HG03558 (cell line): ENCODE measurements at regions not wholly inside any gene's neighbourhood (a gene's known extent, or its start where the extent isn't known, plus 50 kb on each side); places are given as distances from the start of the nearest gene placed in this dataset.
"Not testable (repeated sequence)": the region's sequence is repeated elsewhere in the genome, so short reads cannot be mapped to it uniquely, and the experiment has no call there.

ENCODE experiments used
- ATAC-seq: cut with Tn5 transposase; IDR thresholded peaks from one replicate; pipeline ENCODE4 v1.9.1; 2021; ENCODE audit warnings: moderate number of reproducible peaks; ENCODE audit not compliant: unreplicated experiment; ENCODE audit errors: extremely low read depth

DNA sequence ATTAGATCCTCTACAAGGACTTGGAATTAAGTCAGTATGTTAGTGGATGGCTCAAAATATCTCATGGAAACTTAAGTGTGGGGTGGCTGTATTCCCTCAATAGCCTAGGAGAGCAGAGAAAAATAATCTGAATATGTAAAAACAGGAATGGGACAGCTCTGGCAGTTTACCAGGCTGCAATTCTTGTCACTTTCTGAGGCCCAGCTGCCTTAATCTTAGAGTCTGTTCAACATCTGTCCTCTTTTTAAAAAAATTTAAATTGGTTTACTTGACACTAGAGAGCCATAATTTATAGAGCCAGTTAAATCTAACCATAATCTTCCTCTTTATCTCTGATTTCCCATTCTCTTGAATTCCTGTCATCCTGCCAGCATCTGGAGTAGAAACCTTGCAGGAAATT lies 109.2 kb upstream of the CXCL13 start:
- no peak for ATAC-seq

DNA sequence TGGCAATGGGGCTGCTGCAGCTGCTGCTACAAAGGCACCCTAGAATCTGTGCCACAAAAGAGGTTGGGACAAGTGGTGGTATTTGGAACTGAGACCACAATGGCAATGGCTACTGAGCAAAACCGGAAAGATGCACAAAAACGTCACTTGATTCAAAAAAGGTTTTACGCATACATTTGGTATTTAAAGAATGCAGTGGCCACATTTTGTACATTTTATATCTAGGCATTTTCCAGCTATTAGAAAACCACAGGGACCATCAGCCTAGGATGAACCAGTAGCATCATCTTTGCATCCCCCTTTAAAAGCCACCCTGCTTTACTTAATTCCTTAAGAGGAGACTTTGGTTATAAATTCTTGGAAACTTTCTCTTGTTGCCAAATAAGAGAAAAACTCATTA lies 104.8 kb upstream of the CXCL13 start:
- ATAC-seq: no peak

GRCh38 chr4:77501240-77501639 lies 104.4 kb upstream of the CXCL13 start:
- ATAC-seq: no peak

- no peak for ATAC-seq
These were observed 103.8 kb upstream of the CXCL13 start for GRCh38 chr4:77501851-77502250.

DNA sequence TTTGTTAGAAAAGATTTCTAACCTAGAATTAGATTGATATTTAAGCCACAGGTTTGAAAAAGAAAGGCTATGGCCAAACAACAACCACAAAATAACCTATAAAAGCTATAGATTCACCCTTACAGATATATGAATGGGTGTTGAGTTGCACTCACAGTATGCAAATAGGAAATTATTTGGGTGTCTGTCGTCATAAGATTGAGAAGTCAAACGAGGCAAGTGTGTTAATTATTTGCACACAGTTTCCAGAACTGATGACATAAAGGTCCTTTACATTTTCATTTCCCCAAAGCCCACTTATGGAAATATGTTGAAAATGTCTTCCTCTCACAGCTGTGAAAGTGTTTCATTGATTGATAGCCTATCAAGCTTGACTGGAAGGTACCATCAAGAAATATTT lies 101.2 kb upstream of the CXCL13 start:
- ATAC-seq: no peak

- no peak for ATAC-seq
These were observed 100.2 kb upstream of the CXCL13 start for GRCh38 chr4:77505275-77505957.

GRCh38 chr4:77505958-77506319 lies 99.7 kb upstream of the CXCL13 start:
- ATAC-seq: no peak

- ATAC-seq: no peak
These were observed 95.3 kb upstream of the CXCL13 start for GRCh38 chr4:77510367-77510766.

DNA sequence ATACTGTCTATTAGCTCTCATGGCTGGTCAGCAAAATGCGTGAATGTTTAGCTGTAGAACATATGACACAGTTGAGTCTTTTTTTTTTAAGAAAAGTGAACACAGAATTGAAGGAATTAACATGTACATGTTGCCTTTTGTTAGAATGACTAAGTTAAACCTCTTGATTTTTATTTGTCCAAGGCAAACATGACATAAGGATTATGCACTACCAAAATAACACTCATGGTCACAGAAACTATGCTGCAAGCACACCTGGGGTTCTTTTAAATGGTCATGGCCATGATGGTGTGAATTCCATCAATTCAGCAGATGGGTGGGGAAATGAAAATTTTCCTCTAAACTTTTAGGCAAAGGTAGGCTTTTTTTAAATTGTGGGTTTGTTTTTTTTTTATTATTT lies 80.1 kb upstream of the CXCL13 start:
- ATAC-seq: no peak

GRCh38 chr4:77527900-77528299 lies 77.7 kb upstream of the CXCL13 start:
- not testable (repeated sequence) for ATAC-seq

DNA sequence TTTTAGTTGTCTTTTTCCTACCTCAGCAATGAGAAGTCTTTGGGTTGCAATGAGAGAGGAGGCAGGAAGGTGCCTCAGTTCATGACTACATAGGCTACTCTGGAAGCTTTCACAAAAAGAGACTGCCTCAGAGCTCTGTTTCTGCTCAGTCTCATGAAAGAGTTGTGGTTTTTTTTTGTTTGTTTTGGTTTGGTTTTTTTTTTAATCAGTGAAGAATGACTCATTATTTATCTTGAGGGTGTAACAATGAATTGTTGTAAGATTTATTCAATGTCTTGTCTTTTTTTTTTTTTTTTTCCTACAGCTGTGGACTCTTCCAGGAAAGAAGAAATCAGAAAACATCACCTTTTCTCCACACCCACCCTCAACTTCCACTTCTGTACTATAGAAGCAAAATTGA lies 67.5 kb upstream of the CXCL13 start:
- no peak for ATAC-seq

- no peak for ATAC-seq
These were observed 67.0 kb upstream of the CXCL13 start for GRCh38 chr4:77538574-77539157.
